Right kidney (tissue), 1 donor: ENCODE measurements at regions not wholly inside any gene's neighbourhood (a gene's known extent, or its start where the extent isn't known, plus 50 kb on each side); places are given as distances from the start of the nearest gene placed in this dataset.

ENCODE experiments used
- DNase-seq: peaks from one replicate; pipeline ENCODE4 v3.0.0-alpha.2; 2016

DNA sequence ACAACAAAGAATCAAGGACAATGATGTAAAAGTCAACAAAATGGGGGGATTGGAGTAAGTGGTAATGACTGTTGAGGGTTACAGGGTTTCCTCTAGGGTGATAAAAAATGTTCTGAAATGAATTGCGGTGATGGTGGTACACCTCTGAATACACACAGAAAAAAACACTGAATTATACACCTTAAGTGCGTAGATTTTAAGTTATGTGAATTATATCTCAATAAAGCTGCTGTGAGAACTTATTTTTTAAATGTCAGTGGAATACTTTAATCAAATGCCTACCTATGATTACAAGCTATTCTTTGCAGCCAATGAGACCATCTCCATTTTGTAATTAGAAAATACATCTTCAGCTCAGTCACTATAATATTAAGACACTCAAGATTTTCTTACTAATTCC, 53.5 kb downstream of the ZNF608 start:
- no peak for DNase-seq

DNA sequence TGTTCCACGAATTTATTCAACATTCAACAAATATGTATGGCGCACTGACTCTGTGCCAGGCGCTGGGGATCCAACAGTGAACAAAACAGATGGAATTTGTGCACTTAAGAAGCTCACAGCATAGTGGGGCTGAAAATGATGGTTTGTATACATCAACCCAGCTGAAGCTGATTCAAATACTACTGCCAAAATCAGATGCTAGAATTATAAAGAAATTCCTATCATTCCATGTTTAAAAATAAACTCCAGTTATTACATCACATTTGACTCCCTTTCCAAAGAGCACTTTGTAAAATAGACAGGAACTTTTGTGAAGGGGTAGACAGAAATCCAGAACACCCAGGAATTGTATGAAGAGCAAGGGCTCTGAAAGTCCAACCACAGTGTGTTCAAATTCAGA, 54.1 kb downstream of the ZNF608 start:
- DNase-seq = no peak

DNA sequence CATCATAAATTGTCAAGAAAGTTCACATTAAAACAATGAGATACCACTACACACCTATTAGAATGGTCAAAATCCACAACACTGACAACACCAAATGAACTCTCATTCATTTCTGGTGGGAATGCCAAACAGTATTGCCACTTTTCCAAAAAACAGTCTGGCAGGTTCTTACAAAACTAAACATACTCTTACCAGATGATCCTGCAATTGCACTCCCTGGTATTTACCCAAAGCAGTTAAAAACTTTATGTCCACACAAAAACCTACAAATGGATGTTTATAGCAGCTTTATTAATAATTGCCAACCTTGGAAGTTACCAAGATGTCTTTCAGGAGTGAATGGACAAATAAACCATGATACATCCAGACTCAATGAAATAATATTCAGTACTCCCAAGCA, 56.8 kb downstream of the ZNF608 start:
- no peak for DNase-seq

DNA sequence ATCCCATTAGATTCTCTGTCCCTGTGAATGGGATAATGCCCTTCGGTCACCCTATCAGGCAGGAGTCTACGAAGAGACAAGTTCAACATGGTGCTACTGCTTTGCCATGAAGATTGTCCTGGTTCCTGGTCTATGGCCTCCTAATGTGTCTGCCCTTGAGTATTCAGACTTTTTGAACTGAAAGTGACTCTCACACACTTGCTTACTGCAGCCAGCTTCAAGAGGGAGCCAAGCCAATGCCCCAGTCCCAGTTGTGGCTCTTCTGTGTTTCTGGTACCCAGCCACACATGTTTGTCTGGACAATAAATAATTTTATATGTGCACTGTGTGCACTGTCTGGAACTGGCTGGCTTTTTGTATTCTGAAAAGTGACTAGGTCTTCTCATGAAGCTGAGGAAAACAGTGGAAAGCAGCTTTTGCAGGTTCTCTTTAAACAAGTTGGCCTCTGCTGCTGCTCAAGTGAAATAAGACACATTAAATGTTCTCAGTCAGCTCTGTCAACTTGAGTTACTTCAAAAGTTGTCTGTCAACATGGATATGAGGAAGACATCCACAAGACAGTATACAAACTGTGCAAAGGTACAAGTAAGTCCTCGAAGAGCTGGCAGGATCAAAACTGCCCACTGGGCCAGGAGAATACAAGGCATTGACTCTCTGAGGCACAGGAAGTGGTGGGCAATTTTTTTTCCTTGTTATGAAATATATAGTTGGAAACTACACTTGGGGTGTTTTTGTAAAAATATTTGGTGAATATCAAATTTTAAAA, 60.0 kb downstream of the ZNF608 start:
- DNase-seq = no peak

DNA sequence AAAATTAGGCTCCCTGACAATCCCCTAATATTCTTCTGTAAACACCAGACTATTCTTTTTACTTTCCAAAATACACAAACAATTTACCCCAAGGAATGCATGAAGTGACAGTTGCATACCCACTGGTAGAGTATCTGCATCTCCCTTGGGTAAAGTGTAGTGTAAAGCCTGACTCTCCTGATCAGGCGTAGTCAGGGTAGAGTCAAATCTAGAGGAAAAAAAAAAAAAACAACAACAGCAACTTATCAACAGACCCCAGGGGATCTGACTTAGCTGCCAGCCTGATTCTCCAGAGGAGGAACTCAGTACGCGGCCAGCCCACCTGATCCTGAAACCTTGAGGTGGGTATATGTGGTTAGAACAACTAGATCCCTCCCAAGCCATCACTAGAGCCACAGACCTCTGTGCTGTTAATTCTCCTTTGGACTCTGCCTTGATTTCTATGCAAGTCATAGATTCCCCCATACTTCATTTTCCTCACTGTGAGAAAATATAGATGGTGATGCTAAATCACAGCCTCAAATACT, 61.0 kb downstream of the ZNF608 start:
- DNase-seq = no peak

DNA sequence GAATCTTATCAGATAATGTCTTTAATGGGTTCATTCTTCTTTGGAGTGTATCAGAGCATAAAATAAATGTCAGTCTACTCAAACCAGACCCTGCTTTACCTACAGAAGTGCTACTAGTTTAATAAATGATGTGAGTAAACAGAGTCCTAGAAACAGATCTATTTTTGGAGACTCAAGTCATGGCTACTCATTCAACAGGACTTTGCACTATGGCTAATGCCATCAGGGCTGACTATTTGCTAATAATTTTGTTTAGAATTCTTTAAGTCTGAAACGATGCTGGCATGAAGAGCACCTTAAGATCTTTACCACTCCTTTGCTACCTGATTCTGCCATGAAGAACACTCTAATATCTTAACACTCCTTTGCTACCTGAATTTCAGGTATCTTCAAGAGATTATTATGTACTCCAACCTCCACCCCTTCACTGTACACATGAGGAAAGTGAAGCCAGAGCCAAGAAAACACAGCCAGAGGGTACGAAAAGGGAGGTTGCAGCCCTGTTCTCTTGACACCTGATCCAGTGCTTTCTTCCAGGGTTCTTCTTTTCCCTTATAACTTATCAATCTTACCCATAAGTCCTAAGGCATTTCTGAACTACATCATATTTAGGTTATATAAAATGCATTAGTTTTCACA, 62.4 kb downstream of the ZNF608 start:
- no peak for DNase-seq

DNA sequence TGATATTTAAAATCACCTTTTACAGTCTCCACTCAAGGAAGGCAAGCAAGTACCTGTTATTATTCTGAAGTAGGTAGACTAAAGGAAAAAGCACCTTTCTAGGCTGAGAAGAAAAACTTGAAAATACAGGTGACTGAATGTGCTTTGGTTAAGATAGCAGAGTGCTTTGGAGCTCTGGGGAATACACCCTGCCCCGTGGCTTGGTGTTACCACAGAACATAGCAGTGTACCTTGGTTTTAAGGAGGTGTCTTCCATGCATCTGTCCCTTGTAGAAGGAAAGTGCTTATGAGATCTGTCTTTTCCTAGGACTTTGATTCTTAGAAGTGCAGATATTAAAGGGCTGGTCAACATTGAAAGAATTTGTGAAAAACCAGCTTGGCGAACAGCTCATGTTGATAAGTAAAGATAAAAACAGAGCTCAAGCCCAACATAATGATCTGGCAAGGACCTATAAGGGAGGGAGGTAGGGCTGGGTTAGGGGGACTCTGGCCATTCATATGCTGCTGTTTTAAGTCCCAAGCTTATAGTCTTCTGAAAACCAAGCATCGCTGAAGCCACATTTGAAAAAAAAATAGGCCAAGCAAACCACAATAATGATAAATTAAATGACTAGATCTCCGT, 66.8 kb downstream of the ZNF608 start:
- no peak for DNase-seq

DNA sequence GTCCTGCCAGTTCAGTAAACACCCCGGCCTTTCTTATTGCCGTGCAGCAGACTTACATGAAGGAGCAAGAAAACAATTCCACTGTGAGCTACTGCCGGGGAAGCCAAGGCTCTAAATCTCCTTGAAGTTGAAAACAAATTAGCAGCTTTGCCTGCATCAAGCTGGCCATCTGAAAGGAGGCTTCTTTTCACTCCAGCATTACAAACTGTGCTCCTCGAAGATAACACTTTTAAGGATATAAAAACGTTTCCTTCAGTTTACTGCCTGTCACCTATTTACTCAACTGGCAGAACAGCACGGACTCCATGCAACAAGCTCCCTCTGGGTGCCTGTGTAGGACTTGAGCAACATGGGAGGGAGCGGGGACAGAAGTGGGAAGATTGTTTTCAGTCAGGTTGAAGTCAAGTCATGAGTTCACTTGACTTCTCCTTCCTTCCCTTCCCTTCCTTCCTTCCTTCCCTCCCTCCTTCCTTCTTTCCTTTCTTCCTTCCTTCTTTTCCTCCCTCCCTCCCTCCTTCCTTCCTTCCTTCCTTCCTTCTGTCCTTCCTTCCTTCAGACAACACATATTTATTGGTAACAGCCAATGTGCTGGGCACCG, 67.4 kb downstream of the ZNF608 start:
- DNase-seq = peak; percentile 31

DNA sequence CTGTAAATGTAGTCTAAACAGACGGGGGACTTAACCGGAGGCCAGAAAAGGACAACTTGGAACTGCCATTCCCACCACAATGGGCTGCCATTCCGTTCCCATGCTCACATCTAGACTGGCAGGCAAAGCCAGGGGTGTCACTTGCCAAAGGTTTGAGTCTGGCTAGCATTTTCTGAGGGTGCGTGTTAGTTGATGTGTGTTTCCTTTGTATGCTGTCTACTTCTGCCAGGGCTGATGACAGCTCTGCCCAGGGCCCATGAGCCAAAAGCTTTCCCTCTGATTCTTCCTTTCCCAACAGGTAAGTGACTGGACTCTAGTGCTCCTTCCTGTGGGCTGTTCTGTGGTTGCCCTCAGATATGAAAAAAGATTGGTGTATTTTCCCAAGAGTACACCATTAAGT, 68.0 kb downstream of the ZNF608 start:
- DNase-seq = no peak

DNA sequence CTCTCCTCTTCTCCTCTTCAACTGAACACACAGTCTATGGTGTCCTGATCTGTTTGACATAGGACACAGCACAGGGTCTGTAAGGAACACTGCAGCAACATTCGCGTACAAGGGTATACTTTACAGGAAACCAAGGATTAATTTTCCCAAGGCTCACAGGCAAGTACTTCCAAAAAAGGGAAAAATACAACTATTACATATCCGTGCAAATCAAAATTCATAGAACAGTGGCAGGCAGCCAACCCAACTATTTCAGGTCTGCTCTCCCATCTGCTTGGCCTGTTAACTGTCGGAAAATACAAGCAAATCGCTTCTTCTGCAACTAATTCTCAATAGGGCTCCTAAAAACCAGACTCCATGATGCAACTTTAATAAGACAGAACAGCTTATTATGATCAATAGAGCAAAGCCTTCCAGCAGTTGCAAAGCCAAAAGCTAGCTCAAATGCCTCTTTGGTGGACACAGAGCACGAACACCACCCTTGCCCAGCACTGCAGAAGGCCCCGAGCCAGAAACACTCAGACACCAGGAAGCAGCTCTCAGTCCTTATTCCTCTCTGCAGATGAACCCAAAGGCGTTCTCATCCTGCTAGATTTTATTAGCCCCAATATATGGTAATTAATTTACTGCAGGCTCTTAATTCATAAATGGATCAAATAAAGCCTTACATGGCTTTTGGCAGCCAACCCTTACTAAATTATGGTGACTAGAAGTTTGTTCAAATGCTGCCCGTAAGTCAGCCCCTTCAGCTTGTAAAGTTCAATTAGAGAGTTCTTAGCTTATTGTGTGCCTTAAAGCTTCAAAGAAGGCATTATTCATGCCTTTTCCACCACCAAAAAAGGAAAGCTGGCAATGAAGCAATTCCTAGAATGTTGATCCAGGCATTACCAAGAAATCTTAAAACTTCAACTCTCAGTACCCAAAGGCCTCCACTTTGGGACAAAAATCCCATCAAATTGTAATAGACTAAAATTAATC, 68.8 kb downstream of the ZNF608 start:
- DNase-seq = peak; percentile 40

DNA sequence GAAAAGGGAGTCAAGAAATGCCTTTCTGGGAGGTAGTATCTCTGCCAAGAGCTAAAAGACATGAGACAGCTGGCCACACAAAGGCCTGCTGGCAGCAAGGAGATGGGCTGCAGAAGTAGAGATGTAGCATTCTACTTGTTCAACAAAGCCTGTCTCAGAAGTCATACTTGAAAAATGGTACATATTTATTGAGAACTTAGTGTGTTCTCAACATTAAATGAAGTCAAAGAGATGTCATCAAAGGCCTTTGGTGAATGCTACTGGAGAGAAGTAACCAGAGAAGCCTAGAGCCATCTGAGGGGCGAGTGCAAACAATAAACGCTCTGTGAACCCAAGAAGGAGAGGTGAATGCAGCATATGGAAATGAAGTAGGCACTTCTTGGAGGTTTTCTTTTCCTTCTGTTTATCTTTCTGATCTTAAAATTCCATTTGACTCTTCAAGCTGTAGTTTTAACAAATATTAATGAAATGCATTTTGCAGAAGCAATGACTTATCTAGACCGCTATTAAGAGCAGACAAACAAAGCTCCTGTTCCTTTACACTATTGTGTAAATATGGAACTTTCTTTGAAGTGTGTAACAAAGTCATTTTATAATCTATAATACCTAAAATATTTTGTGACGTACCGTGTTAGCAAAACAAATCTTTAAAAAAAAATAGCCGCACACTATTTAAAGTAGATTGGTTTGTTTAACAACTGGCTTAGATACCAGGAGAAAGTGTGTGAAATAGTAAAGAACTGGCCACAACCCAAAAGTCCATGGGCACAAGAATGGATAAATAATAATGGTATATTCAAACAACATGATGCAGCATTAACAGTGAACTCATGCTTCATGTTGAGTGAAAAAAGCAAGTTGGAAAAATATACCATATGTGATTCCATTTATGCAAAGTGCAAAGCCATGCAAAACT, 70.2 kb downstream of the ZNF608 start:
- DNase-seq = no peak

DNA sequence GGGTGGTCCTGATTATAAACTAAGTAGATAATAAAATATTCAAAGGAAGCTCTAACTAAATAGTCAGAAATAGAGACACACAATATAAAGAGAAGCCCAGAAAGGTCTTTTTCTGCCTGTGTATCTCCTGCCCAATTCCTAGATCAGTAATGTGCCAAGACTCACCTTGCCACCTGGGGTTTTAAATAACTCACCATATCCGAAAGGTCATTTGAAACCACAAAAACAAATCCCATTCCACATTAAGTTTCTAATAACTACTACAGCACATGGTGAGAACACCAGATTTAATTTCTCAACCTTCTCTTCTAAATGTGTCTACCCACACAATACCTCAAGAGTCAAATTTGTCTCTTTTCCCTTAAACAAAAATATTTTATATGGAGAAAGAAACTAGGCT, 75.2 kb downstream of the ZNF608 start:
- DNase-seq = no peak

DNA sequence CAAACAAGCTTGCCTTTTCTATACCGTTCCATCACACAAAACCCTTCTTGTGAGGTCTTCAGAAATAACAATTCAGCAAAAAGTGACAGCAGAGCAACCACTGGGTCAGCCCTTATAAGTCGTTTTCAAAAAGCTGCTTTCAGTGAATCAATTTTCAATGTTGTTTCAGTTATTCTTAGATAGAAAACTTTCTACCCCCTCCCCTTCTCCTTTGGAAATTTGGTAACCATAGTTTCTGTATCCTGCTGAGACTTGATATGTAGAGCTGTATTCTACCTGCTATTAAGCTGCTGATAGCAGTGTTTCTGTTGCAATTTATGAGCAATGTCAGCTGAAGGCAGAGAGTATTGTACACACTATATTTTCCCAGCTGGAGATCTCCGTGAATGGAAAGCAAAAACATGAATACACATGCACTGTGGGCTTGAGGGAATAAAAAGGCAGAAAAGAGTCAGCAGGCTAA, 75.7 kb downstream of the ZNF608 start:
- DNase-seq = peak; percentile 28

DNA sequence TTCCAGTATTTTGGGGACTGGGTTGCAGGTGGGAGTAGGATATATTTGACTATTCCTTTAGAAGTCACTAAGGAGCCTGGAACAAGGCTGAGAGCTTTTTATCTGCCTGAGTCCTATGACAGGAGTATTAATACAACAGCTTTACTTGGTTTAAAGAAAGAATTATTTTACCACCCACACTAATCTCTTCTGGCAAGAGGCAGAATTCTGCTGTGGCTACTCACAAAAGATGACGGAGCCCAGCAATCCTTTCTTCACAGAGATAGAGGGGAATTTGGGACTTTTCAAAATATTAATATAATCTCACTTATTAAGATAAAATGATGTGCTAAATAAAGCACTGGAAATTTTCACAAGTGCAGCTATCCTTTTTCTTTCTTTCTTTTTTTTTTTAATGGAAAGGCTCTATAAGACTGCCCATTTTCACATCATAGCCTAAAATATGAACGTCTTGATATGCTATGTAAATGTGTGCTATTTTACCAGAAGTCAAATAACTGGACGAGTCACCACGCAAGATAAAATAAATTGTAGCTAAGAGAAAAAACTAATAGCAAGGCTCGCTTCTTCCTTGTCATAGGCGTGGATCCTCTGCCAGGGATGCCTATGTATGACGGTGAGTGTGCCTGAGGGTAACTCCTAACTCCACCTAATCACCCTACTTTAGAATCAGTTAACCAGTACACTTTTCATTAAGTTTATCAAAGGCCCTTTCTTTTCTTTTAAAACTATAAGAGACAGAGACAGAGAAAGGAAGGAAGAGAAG, 76.3 kb downstream of the ZNF608 start:
- no peak for DNase-seq

DNA sequence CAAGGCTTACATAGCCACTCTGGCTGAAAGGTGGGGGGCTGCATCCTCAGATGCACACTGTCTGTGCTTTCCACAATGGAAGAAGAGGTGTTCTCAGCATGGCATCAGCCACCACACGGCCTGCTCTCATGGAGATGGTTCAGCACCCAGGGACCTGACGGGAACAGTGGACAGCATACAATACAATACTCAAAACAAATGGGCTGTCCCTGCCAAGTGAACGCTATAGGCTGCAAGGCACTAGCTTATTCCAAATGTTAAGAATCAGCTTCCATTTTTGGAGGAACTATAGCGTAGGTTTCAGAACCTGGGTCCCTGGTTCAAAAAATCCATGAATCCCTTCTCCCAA, 77.2 kb downstream of the ZNF608 start:
- DNase-seq = no peak

DNA sequence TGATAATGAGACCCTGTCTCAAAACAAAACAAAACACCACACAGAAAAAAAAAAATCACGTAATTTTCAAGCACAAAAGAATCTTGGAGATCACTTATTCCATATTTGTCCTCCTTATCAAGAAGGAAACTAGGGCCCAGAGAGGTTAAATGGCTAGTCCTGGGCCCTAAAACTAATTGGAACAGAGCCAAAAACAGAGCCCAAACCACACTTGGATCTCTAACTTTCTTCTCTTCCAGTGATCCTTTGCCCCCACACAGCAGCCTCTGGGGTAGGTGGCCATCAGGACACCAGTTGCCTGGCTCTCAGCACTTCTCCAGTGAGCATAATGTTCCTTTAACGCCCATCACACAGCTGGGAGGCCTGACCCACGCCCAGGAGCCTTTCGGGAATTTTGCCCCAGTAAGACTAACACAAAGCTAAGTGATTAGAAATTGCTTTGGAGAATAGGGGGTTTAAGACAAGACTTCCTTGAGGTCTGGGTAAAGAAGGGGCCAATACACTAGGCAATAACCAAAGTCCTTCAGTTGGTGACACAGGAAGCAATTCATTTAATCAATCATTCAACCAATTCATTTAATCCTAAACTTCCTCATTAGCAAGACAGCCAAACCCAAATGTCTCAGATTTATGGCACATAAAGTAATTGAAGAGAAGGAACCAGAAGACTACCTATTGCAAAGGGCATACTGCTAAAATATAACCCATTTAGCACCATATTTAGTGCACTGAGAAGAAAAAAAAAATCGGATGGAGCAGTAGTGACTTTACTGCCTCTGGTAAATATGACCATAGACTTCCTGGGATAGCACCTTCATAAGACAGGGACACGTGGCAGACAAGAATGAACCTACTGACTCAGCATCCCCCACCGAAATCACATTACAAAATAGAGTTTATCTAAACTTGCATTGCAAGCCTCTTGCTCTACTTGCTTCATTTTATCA, 77.8 kb downstream of the ZNF608 start:
- peak; percentile 1 for DNase-seq

DNA sequence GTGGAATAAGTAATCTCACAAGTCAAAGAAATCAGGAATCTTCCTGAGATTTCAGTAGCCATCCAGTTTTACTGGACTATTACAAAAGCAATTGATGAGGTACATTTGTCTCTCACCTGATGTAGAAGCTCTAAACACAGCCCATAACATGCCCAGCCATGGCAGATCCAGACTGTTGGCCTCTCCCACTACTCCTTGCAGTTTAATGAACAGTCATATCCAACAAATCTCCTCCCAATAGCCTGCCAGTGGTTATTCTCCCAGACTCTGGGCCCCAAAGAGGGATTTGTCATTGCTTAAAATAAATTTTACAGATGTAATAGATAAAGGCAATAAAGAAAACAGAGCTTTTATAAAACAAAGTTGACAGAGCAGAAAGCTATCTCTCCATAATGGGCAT, 80.8 kb downstream of the ZNF608 start:
- DNase-seq = no peak

DNA sequence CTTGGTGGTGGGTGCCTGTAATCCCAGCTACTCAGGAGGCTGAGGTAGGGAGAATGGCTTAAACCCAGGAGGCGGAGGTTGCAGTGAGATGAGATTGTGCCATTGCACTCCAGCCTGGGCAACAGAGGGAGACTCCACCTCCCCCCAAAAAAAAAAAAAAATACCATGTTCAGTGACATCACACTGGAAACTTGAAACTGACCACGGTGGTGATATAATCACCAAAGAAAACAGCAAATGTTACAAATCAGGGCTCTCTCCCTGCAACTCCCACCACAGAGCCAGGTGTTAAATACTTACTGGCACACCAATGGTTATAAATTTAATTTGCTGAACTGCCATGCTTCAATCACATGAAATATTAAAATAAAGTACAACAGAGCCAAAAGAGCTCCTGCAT, 81.4 kb downstream of the ZNF608 start:
- no peak for DNase-seq

DNA sequence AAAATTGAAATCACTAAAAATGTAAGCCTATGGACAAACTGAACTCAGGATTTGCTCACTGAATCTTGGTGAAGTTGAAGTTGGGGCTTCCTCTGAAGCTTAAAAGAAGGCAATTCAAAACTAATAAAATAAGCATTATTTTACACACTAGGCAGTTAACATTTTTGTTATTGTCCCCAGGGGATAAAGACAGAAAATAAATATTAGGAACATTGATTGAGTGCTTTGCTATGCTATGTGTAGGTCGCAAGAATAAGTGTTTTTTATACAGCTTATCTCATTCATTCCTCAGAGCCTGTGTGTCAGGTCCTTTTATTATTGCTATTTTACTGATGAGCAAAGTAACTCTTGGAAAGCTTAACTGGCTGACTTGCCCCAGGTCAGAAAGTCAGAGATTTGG, 82.2 kb downstream of the ZNF608 start:
- DNase-seq = no peak
